ENCODE measurements at regions not wholly inside any gene's neighbourhood (a gene's known extent, or its start where the extent isn't known, plus 50 kb on each side); places are given as distances from the start of the nearest gene placed in this dataset.
A peak's percentile ranks its signal among the peaks of the same experiment; 100 is the strongest.
"Not testable (repeated sequence)": the region's sequence is repeated elsewhere in the genome, so short reads cannot be mapped to it uniquely, and the experiment has no call there.

DNA sequence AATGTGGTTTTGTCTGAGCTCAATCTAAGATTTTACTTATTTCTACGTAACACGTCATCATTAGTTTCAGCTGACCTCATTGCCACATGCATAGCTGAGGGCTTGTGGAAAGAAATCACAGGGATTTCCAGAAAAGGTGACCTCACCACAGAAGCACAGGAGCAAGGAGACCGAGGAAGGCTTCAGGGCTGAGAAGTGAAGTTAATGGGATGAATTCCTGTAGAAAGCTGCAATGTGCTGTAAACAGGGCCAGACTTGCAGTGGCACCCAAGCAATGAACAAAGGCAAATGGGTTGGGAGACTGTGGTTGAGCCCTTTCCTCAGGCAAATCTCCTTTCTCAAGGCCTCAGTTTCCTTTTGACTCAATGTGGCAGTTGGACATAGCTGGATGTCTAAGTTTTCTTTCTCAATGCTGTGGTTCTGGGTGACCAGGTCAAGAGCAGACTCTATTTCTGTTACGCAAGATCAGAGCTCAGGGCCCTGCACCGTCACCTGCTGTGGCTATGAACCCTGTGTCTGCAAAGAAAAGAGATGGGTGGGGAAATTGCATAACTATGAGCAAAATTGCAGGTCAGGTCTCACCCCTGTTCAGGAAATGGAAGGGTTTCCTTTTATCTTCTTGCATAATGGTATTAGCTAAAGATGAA lies 252.2 kb upstream of the TBL1XR1 start:
- Histone ChIP-seq H3K27me3 (no peaks in the 10 kb centered on the region), H3K27ac (peak overlapping the region; percentile 91), H3K9me3 (no peaks in the 10 kb centered on the region), H3K4me1 (ENCODE audit: control insufficient read depth in 1 of 2, insufficient read depth in 1 of 2, low read depth in 1 of 2, low read length in 1 of 2) (peaks cover 61 to 80% of the 10 kb centered on the region in 2 experiments), H3K36me3 (no peaks in the 10 kb centered on the region), H3K4me3 (ENCODE audit: low read depth in 1 of 2, low read length in 1 of 2) (peak overlapping the region in 1 of 2 experiments; percentile 39)
- TF ChIP-seq CTCF (IDR thresholded peaks at IDR 0.05): no peak

DNA sequence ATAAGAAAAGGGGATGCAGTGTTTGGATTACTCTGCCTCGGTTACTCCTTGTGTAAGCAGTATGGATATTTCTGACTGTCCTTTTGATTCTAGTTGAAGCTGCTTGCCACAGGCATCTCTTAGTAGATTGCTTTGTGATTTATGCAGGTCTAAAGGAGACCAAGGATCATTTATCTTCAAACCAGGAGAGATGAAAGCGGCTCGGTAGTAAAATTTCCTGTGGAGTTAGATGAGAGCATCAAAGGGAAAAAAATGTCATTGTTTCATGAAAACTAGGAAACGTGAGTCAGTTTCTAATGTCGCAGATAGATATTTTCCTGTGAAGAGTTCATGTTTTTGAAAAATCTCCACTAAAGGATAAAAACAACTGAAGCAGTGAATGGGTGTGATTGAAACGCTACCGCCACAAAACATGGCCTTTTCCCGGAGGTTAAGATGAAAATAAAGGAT lies 254.0 kb upstream of the TBL1XR1 start:
- H3K4me1 ChIP-seq (ENCODE audit: control insufficient read depth in 1 of 2, insufficient read depth in 1 of 2, low read depth in 1 of 2, low read length in 1 of 2): peaks cover 62 to 80% of the 10 kb centered on the region in 2 experiments
- no peaks in the 10 kb centered on the region for H3K36me3 ChIP-seq
- H3K9me3 ChIP-seq: no peaks in the 10 kb centered on the region
- TF ChIP-seq CTCF (IDR thresholded peaks at IDR 0.05): no peak
- peak overlapping the region; percentile 91 for H3K27ac ChIP-seq
- H3K27me3 ChIP-seq: no peaks in the 10 kb centered on the region
- no peak overlapping the region for H3K4me3 ChIP-seq (ENCODE audit: low read depth in 1 of 2, low read length in 1 of 2)

GRCh38 chr3:177451864-177452830 lies 254.9 kb upstream of the TBL1XR1 start:
- Histone ChIP-seq H3K27ac (peak overlapping the region; percentile 91), H3K4me3 (ENCODE audit: low read depth in 1 of 2, low read length in 1 of 2) (no peak overlapping the region), H3K4me1 (ENCODE audit: control insufficient read depth in 1 of 2, insufficient read depth in 1 of 2, low read depth in 1 of 2, low read length in 1 of 2) (peaks cover 58 to 72% of the 10 kb centered on the region in 2 experiments), H3K27me3 (no peaks in the 10 kb centered on the region), H3K9me3 (no peaks in the 10 kb centered on the region), H3K36me3 (no peaks in the 10 kb centered on the region)
- no peak for TF ChIP-seq CTCF (IDR thresholded peaks at IDR 0.05)

DNA sequence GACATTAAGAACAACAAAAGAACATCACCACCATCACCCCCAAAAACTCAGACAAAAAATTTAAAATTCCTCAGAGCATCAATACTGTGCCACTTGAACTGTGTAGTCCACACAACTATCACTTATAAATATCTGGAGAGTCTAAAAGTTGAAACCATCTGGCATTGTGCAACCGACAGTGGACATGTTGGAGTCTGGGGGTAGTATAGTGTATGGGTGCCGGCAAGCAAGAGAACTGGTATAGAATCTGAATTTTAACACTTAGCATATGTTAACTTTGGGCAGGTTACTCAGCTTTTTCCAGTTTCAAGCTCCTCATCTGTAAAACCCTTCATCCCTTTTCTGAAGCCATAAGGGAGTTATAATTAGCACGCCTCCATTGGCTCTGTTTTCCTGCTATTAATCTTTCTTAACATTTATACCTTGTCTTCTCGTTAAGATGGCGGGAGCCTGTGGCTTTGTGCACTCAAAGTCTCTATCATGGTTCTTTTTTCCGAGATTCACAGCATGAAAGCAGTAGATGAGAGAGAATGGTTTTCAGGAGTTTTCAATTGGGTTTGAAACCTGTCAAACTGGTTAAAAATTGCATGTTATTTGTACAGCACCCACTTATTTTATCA lies 255.7 kb upstream of the TBL1XR1 start:
- Histone ChIP-seq H3K27ac (peak overlapping the region; percentile 91), H3K4me1 (ENCODE audit: control insufficient read depth in 1 of 2, insufficient read depth in 1 of 2, low read depth in 1 of 2, low read length in 1 of 2) (peaks cover 53 to 64% of the 10 kb centered on the region in 2 experiments), H3K27me3 (no peaks in the 10 kb centered on the region), H3K36me3 (no peaks in the 10 kb centered on the region), H3K9me3 (no peaks in the 10 kb centered on the region), H3K4me3 (ENCODE audit: low read depth in 1 of 2, low read length in 1 of 2) (no peak overlapping the region)
- no peak for TF ChIP-seq CTCF (IDR thresholded peaks at IDR 0.05)

- no peaks in the 10 kb centered on the region for H3K27me3 ChIP-seq
- TF ChIP-seq CTCF (IDR thresholded peaks at IDR 0.05): no peak
These were observed 256.2 kb upstream of the TBL1XR1 start for GRCh38 chr3:177453451-177453844.

GRCh38 chr3:177457204-177457603 lies 259.9 kb upstream of the TBL1XR1 start:
- Histone ChIP-seq H3K4me1 (ENCODE audit: control insufficient read depth in 1 of 2, insufficient read depth in 1 of 2, low read depth in 1 of 2, low read length in 1 of 2) (peaks cover 11 to 21% of the 10 kb centered on the region in 2 experiments), H3K27ac (peak overlapping the region; percentile 35)
- not testable (repeated sequence) for H3K27me3 ChIP-seq; H3K4me3 ChIP-seq (ENCODE audit: low read depth in 1 of 2, low read length in 1 of 2); H3K9me3 ChIP-seq; H3K36me3 ChIP-seq

More at GRCh38 chr3:177453451-177453844, 256.2 kb upstream of the TBL1XR1 start:
- H3K36me3 ChIP-seq: no peaks in the 10 kb centered on the region
- H3K27ac ChIP-seq: peak overlapping the region; percentile 91
- no peaks in the 10 kb centered on the region for H3K9me3 ChIP-seq
- H3K4me3 ChIP-seq (ENCODE audit: low read depth in 1 of 2, low read length in 1 of 2): no peak overlapping the region
- H3K4me1 ChIP-seq (ENCODE audit: control insufficient read depth in 1 of 2, insufficient read depth in 1 of 2, low read depth in 1 of 2, low read length in 1 of 2): peaks cover 48 to 59% of the 10 kb centered on the region in 2 experiments
